Daoy (cell line): ENCODE measurements at regions not wholly inside any gene's neighbourhood (a gene's known extent, or its start where the extent isn't known, plus 50 kb on each side); places are given as distances from the start of the nearest gene placed in this dataset.

Experiments
- DNase-seq: peaks from one replicate; pipeline ENCODE4 v3.0.0-alpha.2; 2015; ENCODE audit warnings: low read depth

GRCh38 chr4:57607566-57608180 is 497.5 kb upstream of the IGFBP7 start:
- no peak for DNase-seq

- no peak for DNase-seq
Measured at GRCh38 chr4:57605376-57605775, 495.2 kb upstream of the IGFBP7 start.

GRCh38 chr4:57602141-57602540 is 492.0 kb upstream of the IGFBP7 start:
- DNase-seq = no peak

GRCh38 chr4:57591073-57591472 is 480.9 kb upstream of the IGFBP7 start:
- DNase-seq = no peak

GRCh38 chr4:57588557-57588956 is 478.4 kb upstream of the IGFBP7 start:
- no peak for DNase-seq

GRCh38 chr4:57580710-57581599 is 470.8 kb upstream of the IGFBP7 start:
- DNase-seq = no peak

GRCh38 chr4:57575426-57575825 is 465.2 kb upstream of the IGFBP7 start:
- DNase-seq = no peak

- no peak for DNase-seq
Measured at GRCh38 chr4:57554556-57555092, 444.4 kb upstream of the IGFBP7 start.

- DNase-seq = no peak
Measured at GRCh38 chr4:57553728-57554127, 443.5 kb upstream of the IGFBP7 start.

GRCh38 chr4:57550198-57550597 is 440.0 kb upstream of the IGFBP7 start:
- no peak for DNase-seq

GRCh38 chr4:57548856-57549255 is 438.7 kb upstream of the IGFBP7 start:
- no peak for DNase-seq

- DNase-seq = no peak
Measured at GRCh38 chr4:57544811-57545654, 434.8 kb upstream of the IGFBP7 start.

GRCh38 chr4:57504797-57505530 is 394.8 kb upstream of the IGFBP7 start:
- no peak for DNase-seq

GRCh38 chr4:57504139-57504538 is 394.0 kb upstream of the IGFBP7 start:
- DNase-seq = no peak

GRCh38 chr4:57501720-57502119 is 391.5 kb upstream of the IGFBP7 start:
- peak; percentile 0 for DNase-seq

- peak; percentile 1 for DNase-seq
Measured at GRCh38 chr4:57499786-57500185, 389.6 kb upstream of the IGFBP7 start.

- DNase-seq = no peak
Measured at GRCh38 chr4:57498251-57498650, 388.1 kb upstream of the IGFBP7 start.

GRCh38 chr4:57496697-57497471 is 386.7 kb upstream of the IGFBP7 start:
- no peak for DNase-seq

GRCh38 chr4:57494821-57495220 is 384.6 kb upstream of the IGFBP7 start:
- DNase-seq = no peak

GRCh38 chr4:57492251-57492878 is 382.2 kb upstream of the IGFBP7 start:
- DNase-seq = no peak
